NAMALWA (cell line): ENCODE measurements at regions not wholly inside any gene's neighbourhood (a gene's known extent, or its start where the extent isn't known, plus 50 kb on each side); places are given as distances from the start of the nearest gene placed in this dataset.
"Not testable (repeated sequence)": the region's sequence is repeated elsewhere in the genome, so short reads cannot be mapped to it uniquely, and the experiment has no call there.

ENCODE experiments used
- DNase-seq: peaks from one replicate; pipeline ENCODE4 v3.0.0-alpha.2; 2015; ENCODE audit warnings: low spot score

GRCh38 chr13:69649063-69649392, 458.6 kb upstream of the ATXN8OS start:
- DNase-seq = no peak

GRCh38 chr13:69648340-69649062, 459.1 kb upstream of the ATXN8OS start:
- no peak for DNase-seq

- DNase-seq = no peak
Observed at GRCh38 chr13:69644447-69644846, 463.2 kb upstream of the ATXN8OS start.

- DNase-seq = no peak
Observed at GRCh38 chr13:69641773-69642172, 465.9 kb upstream of the ATXN8OS start.

GRCh38 chr13:69633044-69633443, 474.6 kb upstream of the ATXN8OS start:
- no peak for DNase-seq

- no peak for DNase-seq
Observed at GRCh38 chr13:69623973-69624372, 483.7 kb upstream of the ATXN8OS start.

GRCh38 chr13:69619651-69620050, 488.0 kb upstream of the ATXN8OS start:
- no peak for DNase-seq

- no peak for DNase-seq
Observed at GRCh38 chr13:69618838-69619237, 488.8 kb upstream of the ATXN8OS start.

- DNase-seq = no peak
Observed at GRCh38 chr13:69618393-69618792, 489.2 kb upstream of the ATXN8OS start.

GRCh38 chr13:69617587-69617986, 490.0 kb upstream of the ATXN8OS start:
- no peak for DNase-seq

- DNase-seq = no peak
Observed at GRCh38 chr13:69616396-69616795, 491.2 kb upstream of the ATXN8OS start.

- not testable (repeated sequence) for DNase-seq
Observed at GRCh38 chr13:69615055-69615454, 492.6 kb upstream of the ATXN8OS start.

GRCh38 chr13:69604698-69605097, 502.9 kb upstream of the ATXN8OS start:
- no peak for DNase-seq

GRCh38 chr13:69603144-69603853, 504.3 kb upstream of the ATXN8OS start:
- no peak for DNase-seq

GRCh38 chr13:69601661-69602060, 506.0 kb upstream of the ATXN8OS start:
- no peak for DNase-seq

GRCh38 chr13:69600811-69601210, 506.8 kb upstream of the ATXN8OS start:
- DNase-seq = no peak

- DNase-seq = no peak
Observed at GRCh38 chr13:69597088-69597487, 510.5 kb upstream of the ATXN8OS start.

GRCh38 chr13:69595181-69595580, 512.4 kb upstream of the ATXN8OS start:
- DNase-seq = no peak

- DNase-seq = no peak
Observed at GRCh38 chr13:69591437-69591836, 516.2 kb upstream of the ATXN8OS start.

GRCh38 chr13:69589531-69590235, 517.9 kb upstream of the ATXN8OS start:
- DNase-seq = no peak

- DNase-seq = no peak
Observed at GRCh38 chr13:69585656-69586055, 522.0 kb upstream of the ATXN8OS start.

GRCh38 chr13:69580255-69580654, 527.4 kb upstream of the ATXN8OS start:
- DNase-seq = no peak

GRCh38 chr13:69579351-69579750, 528.3 kb upstream of the ATXN8OS start:
- DNase-seq = peak; percentile 18
